Frontal cortex (tissue), 3 donors: ENCODE measurements at regions not wholly inside any gene's neighbourhood (a gene's known extent, or its start where the extent isn't known, plus 50 kb on each side); places are given as distances from the start of the nearest gene placed in this dataset.

Experiments
- DNase-seq, 2 donors: peaks; one replicate each; pipeline ENCODE4 v3.0.0; 2012; ENCODE audit warnings: low spot score in 2 of 2
- FAIRE-seq: peaks from 2 replicates; lab custom pipeline; 2012; peaks lifted over from hg19 to GRCh38; lab: Jason Lieb, UNC
- donor health status: control.
- donor health status: control.
- donor health status: control.

- DNase-seq (no peak), FAIRE-seq (no peak)
Observed at GRCh38 chr13:85417807-85418206, 381.4 kb downstream of the SLITRK6 start.

DNA sequence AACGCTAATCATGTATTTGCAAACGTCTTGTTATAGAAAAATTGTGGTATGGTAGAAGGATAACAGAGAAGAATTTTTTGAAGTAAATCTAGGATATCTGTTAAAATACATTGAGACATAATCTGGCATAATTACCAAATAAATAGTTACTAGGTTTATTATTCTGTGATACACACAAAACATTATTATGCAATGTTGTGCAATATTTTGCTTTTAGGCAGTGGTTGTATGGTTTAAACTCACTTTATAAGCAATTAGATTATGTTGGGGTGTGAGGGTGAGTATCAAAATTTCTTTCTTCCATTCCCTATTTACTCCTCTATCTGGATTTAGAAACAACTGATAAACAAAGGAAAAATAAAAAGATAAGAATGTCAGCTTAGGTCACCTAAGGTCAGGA, 385.6 kb downstream of the SLITRK6 start:
- FAIRE-seq (no peak), DNase-seq (no peak)

DNA sequence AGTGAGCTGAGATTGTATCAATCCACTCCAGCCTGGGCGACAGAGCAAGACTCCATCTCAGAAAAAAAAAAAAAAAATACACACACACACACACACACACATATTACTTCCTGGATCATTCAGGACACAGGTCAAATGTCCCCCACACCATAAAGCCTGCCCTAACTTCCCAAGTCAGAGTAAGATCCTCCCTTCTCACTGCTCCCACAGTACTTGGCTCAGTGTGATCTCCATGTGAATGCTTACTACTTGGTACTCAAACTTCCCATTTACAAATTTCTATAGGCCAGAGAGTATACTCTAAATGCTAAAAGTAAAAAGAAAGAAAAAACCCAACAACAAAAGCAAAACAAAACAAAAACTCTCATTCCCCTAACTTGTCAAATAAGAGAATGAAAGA, 386.8 kb downstream of the SLITRK6 start:
- FAIRE-seq (no peak), DNase-seq (no peak)

GRCh38 chr13:85411591-85411990, 387.6 kb downstream of the SLITRK6 start:
- FAIRE-seq (no peak), DNase-seq (no peak)

GRCh38 chr13:85408415-85408814, 390.8 kb downstream of the SLITRK6 start:
- no peak for FAIRE-seq

DNA sequence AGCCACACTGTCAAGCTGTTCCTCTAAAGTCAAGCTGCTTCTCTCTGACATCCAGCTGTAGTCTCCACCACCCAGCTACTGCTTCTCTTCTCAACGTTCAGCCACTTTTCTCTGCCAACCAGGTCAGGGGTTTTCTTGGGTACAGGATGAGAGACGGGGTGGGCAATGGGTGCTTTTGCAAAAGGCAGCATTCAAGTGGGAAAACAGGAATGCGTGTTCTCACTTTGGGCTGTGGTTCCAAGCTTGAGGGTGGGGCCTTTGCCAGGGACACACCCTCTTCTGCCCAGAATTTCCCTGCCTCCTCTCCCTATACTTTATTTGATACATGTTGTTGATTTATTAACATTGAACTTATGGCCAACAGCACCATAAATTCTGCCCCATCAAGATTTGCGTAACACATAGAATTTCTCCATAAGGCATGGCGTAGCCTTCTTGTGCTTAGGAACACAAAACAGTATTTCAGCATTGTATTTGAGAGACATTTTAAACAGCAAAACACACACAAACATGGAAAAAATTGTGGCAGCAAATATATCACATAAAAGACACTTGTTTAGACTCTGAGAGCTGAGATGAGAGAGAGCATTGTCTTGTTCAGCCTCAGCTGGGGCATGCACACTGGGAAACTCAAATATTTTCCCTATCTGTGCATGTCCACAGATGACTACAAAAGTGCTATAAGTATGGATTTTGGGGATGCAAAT, 392.8 kb downstream of the SLITRK6 start:
- no peak for FAIRE-seq

More at GRCh38 chr13:85408415-85408814, 390.8 kb downstream of the SLITRK6 start:
- DNase-seq, result no peak

DNA sequence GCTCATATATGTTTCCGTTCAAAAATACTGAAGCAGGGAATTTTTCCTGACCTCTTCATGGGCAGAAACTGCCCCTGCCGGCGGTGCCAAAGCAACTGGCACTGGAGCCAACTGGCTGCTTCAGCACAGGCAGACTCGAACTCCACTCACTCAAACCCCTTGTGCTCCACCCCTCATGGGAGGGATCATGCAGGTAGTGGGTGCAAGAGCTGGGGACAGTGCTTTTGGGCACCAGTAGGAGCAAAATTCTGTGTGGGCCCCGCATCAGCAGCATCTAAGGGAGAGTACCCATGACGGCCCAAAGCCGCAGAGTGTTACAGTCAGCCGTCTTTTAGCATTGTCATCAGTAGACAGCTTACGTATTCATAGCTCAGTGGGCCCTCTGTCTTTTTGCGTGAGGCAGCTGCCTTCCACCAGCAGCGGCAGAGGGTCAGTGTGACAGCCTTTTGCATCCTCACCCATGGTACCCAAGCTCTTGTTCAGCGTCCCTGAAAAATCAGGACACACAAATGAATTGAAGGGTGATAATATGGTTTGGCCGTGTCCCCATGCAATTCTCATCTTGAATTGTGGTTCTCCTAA, 393.8 kb downstream of the SLITRK6 start:
- FAIRE-seq, result no peak

More for the DNA sequence above, 392.8 kb downstream of the SLITRK6 start:
- DNase-seq, result no peak

DNA sequence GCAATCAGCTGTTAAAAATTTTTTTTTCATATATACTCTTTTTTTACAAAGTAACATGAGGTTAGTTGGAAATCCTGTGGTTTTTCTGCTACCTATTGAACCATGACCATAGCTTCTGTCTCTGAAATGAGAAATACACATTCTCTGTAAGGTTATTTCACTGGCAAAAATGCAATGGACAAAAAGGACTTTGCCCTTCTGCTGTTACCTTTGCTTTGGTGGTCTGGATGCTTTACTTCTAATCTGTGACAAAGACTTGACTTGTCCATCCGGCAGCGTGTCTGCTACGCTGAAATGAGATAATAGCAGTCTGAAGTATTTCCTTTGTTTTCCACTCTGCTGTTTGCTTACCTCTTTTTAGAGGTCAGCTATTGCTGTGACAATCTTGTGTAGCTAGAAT, 412.8 kb downstream of the SLITRK6 start:
- FAIRE-seq (no peak), DNase-seq (no peak)

More for the DNA sequence above, 393.8 kb downstream of the SLITRK6 start:
- no peak for DNase-seq

- DNase-seq, result no peak
- FAIRE-seq, result no peak
Observed at GRCh38 chr13:85383291-85383690, 415.9 kb downstream of the SLITRK6 start.

GRCh38 chr13:85381082-85381481, 418.1 kb downstream of the SLITRK6 start:
- DNase-seq, result no peak
- FAIRE-seq, result no peak

GRCh38 chr13:85379991-85380390, 419.2 kb downstream of the SLITRK6 start:
- no peak for FAIRE-seq
- DNase-seq, result no peak

- no peak for FAIRE-seq
- DNase-seq, result no peak
Observed at GRCh38 chr13:85379433-85379832, 419.8 kb downstream of the SLITRK6 start.

DNA sequence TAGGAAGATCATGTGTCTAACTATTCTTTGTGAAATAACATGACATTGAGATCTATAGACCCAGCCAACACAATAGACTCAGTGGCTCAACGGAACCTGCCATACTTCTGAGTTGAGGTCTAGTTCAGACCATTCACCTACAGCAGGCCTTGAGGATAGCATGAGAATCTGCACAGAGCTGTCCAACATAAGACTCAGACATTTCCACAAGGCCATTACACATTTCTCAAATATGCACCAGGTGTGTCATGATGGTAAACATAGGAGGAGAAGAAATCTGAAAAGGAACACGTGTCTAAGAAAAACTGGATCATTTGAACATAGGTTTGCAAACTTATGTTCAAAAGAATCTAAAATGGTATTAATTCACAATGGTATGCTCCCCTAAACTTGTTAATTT, 421.4 kb downstream of the SLITRK6 start:
- FAIRE-seq (no peak), DNase-seq (no peak)

DNA sequence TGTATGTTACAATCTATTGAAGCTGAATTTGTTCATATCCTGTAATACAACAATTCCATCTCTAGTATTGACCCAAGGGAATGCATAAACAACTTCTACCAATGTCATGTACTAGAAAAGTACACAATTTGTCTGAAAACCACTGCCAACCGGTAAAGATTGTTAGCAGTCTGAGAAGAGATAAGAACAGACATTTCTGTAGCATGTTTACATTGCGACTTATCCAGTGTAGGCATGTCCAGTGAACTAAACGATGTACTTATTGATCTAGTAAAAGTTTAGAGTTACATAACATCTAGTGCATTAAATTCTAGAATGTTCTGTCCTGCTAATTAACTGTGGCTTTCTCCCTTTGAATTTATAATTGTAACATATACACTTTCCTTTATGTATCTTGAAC, 425.9 kb downstream of the SLITRK6 start:
- no peak for FAIRE-seq

DNA sequence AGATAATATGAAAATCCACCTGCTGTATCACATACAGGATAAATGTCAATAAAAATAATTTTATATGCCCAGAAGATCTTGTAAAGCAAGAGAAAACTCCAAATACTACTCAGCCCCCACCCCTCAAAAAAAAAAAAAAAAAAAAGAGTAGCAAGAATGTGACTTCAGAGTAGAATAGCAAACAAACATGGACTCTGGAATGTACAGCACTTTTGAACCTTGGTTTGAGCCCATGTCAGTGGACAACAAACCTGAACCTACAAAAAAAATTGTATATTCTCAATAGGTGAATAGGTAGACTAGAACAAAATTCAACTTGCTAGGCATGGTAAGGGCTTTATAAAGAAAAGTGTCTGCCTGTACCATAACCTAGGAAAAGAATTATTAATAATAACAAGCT, 428.0 kb downstream of the SLITRK6 start:
- no peak for FAIRE-seq
- no peak for DNase-seq

More for the DNA sequence above, 425.9 kb downstream of the SLITRK6 start:
- DNase-seq, result no peak

- DNase-seq (no peak), FAIRE-seq (no peak)
Observed at GRCh38 chr13:85368686-85369085, 430.5 kb downstream of the SLITRK6 start.

GRCh38 chr13:85367887-85368286, 431.3 kb downstream of the SLITRK6 start:
- no peak for FAIRE-seq

DNA sequence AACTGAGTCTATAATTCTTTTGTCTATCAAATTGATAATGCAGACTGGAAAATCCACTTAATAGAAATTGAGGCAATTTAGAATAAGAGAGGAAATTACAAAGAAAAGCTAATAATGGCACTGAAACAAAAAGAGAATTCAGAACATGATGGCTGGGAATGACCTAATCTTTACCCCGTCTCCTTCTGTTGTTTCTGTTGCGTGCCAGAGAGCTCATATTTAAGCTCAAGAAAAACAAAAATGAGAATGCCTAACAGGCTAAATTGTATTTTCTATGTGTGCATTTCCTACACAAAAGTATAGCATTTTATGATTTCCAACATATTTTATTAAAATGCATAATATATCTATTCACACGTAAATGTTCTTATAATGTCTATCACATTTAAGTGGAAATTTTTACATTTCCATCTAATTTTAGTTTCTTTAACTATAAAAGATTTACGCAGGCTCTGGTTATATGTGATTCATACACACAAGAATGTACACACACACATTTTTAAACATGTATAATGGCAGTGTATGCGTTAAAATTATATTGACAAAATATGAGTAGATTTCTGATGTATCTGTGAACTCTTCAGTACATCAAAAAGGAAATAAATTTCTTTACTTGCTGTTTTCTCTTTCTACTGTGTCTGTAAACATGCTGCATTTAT, 432.3 kb downstream of the SLITRK6 start:
- FAIRE-seq, result no peak
- DNase-seq, result no peak

More at GRCh38 chr13:85367887-85368286, 431.3 kb downstream of the SLITRK6 start:
- DNase-seq, result no peak

DNA sequence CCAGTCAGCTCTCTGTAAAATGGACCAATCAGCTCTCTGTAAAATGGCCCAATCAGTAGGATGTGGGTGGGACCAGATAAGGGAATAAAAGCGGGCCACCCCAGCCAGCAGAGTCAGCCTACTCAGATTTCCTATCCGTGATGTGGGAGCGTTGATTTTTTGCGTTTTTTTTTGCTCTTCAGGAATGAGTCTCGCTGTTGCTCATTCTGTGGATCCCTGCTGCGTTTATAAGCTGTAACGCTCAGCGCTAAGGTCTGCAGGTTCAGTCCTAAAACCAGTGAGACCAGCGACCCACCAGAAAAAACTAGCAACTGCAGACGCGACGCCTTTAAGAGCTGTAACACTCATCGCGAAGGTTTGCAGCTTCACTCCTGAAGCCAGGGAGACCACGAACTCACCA, 435.7 kb downstream of the SLITRK6 start:
- no peak for DNase-seq
- no peak for FAIRE-seq

DNA sequence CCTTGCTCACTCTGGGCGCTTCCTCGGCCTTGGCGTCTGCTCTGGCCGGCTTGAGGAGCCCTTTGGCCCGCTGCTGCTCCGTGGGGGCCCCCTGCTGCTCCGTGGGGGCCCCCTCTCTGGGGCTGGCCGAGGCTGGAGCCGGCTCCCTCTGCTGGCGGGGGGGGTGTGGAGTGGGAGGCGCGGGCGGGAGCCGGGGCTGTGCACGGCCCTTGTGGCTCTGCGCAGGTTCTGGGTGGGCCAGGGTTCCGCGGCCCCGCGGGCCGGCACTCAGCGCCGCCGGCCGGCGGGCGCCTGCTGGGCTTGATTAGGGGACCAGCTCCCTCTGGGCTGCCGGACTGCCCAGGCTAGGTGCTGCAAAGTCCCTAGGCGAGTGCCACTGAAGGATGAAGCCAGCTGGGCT, 436.2 kb downstream of the SLITRK6 start:
- DNase-seq, result no peak
- no peak for FAIRE-seq

- no peak for DNase-seq
- FAIRE-seq, result no peak
Observed at GRCh38 chr13:85347251-85347650, 452.0 kb downstream of the SLITRK6 start.
